Glutamatergic neuron (in vitro differentiated cells): ENCODE measurements at regions not wholly inside any gene's neighbourhood (a gene's known extent, or its start where the extent isn't known, plus 50 kb on each side); places are given as distances from the start of the nearest gene placed in this dataset.

ENCODE experiments used
- DNase-seq: peaks from one replicate; pipeline ENCODE4 v3.0.0; 2022
- H3K27ac Mint-ChIP-seq: one replicate; pipeline ENCODE4 v1.8.0; 2020; ENCODE audit warnings: mild to moderate bottlenecking, mixed read lengths, inconsistent platforms; ENCODE audit not compliant: unreplicated experiment
- H3K27me3 Mint-ChIP-seq: one replicate; pipeline ENCODE4 v1.8.0; 2020; ENCODE audit warnings: mild to moderate bottlenecking, moderate library complexity, mixed read lengths, inconsistent platforms; ENCODE audit not compliant: unreplicated experiment
- H3K36me3 Mint-ChIP-seq: one replicate; pipeline ENCODE4 v1.8.0; 2020; ENCODE audit warnings: mild to moderate bottlenecking, mixed read lengths, inconsistent platforms; ENCODE audit not compliant: unreplicated experiment
- H3K4me1 Mint-ChIP-seq: one replicate; pipeline ENCODE4 v1.8.0; 2020; ENCODE audit warnings: mild to moderate bottlenecking, low read depth, mixed read lengths, inconsistent platforms; ENCODE audit not compliant: unreplicated experiment
- H3K4me3 Mint-ChIP-seq: one replicate; pipeline ENCODE4 v1.8.0; 2020; ENCODE audit warnings: mild to moderate bottlenecking, mixed read lengths, inconsistent platforms; ENCODE audit not compliant: unreplicated experiment
- H3K9me3 Mint-ChIP-seq: one replicate; pipeline ENCODE4 v1.8.0; 2020; ENCODE audit warnings: mild to moderate bottlenecking, moderate library complexity, mixed read lengths, inconsistent platforms; ENCODE audit not compliant: unreplicated experiment
- TF ChIP-seq, protein P1 (sequence below): fragments of 200-600 bp; sonication (generic); IDR thresholded peaks from one replicate; pipeline ENCODE4 v1.5.0; 2021; ENCODE audit not compliant: partially characterized antibody, unreplicated experiment

DNA sequence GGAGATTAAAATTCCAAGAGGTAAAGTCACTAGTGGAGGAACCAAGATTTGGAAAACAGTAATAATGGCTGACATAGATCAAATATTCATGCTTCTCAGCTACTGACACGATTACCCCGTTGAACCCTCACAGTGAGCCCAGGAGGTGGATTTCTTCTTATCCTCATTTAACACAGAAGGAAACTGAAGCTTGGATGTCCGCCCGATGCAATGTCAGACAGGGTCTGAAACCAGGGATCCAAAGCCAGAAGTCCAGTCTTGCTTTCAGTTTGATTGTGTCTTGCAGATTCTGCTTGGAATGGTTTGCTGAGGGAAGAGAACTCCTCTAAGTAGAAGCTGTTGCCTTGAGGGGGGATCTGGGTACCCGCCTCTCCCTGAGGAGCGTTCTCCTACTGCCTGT, 404.7 kb downstream of the KCNRG start:
- no peak overlapping the region for H3K27ac Mint-ChIP-seq
- H3K4me3 Mint-ChIP-seq: no peak overlapping the region
- DNase-seq: no peak
- H3K9me3 Mint-ChIP-seq: peaks cover 2% of the 10 kb centered on the region
- peaks cover 6% of the 10 kb centered on the region for H3K36me3 Mint-ChIP-seq
- H3K4me1 Mint-ChIP-seq: peaks cover 14% of the 10 kb centered on the region
- TF ChIP-seq, protein P1, sequence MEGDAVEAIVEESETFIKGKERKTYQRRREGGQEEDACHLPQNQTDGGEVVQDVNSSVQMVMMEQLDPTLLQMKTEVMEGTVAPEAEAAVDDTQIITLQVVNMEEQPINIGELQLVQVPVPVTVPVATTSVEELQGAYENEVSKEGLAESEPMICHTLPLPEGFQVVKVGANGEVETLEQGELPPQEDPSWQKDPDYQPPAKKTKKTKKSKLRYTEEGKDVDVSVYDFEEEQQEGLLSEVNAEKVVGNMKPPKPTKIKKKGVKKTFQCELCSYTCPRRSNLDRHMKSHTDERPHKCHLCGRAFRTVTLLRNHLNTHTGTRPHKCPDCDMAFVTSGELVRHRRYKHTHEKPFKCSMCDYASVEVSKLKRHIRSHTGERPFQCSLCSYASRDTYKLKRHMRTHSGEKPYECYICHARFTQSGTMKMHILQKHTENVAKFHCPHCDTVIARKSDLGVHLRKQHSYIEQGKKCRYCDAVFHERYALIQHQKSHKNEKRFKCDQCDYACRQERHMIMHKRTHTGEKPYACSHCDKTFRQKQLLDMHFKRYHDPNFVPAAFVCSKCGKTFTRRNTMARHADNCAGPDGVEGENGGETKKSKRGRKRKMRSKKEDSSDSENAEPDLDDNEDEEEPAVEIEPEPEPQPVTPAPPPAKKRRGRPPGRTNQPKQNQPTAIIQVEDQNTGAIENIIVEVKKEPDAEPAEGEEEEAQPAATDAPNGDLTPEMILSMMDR: no peak
- H3K27me3 Mint-ChIP-seq: no peaks in the 10 kb centered on the region

DNA sequence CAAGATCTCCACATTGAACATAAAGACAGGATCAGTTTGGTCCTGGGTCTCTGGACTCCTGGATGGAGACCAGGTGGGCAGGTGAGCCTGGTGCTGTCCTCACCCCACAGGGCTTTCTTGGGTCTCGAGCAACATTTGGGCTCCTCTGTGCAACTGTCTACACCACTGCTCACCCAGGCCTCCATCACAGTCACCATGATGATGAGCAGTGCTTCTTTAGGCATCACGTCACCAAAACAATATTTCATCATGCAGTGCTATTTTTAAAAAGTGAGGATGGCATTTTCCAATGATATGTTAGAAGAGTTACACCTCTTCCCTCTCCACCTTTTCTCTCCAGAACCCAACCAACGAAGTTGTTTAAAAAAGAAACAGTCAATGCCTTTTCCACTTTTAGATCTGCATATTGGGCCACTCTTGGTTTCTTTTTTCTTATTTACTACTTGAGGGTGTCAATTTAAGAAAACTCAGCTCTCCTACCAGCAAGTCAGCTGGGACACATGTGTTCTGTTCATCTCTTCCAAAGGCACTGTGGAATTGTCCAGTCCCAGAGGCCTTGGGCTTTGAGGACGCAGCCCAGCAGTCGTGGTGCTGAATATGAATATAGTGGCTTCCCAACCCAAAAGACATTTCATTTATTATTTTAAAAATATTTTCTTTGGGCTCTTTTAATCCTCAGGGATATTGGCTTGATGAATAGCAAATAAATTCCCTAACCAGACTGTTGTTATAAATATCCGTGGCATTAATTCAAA, 405.7 kb downstream of the KCNRG start:
- DNase-seq: no peak
- no peak overlapping the region for H3K4me3 Mint-ChIP-seq
- H3K27me3 Mint-ChIP-seq: no peaks in the 10 kb centered on the region
- TF ChIP-seq, protein P1: no peak
- peaks cover 2% of the 10 kb centered on the region for H3K9me3 Mint-ChIP-seq
- H3K36me3 Mint-ChIP-seq: no peaks in the 10 kb centered on the region
- H3K4me1 Mint-ChIP-seq: peaks cover 14% of the 10 kb centered on the region
- no peak overlapping the region for H3K27ac Mint-ChIP-seq

DNA sequence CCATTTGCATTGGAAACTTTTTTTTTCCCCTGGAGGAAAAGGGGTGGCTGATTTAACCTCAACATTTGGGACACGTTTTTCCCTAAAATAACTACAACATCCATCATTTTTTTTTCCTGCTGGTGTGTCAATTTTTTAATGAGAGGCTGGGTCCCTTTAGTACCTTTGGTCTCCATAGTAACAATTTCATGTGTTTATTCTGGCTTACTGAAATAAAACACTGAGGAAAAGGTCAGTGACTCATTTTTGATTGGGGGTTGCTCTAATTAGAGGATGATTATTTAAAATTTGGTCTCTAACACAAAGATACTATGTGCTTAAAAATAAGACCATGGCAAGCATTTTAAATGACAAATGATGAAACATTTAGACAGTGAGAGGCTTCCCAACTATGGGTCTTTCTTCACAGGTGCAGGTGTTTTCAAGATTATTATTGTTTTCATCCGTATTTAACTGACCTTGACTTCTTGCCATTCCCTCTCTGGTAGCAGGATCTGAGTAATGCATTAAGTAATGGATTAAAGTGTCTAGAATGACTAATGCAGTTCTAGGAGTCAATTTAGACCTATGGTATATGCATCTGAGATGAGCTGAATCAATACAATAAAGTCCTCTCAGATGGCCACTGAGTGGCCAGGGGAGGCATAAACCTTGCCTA, 406.4 kb downstream of the KCNRG start:
- DNase-seq: no peak
- Mint-ChIP-seq H3K9me3 (peaks cover 2% of the 10 kb centered on the region), H3K4me3 (no peak overlapping the region), H3K4me1 (peaks cover 14% of the 10 kb centered on the region), H3K27me3 (no peaks in the 10 kb centered on the region), H3K27ac (no peak overlapping the region), H3K36me3 (no peaks in the 10 kb centered on the region)
- TF ChIP-seq, protein P1: no peak

DNA sequence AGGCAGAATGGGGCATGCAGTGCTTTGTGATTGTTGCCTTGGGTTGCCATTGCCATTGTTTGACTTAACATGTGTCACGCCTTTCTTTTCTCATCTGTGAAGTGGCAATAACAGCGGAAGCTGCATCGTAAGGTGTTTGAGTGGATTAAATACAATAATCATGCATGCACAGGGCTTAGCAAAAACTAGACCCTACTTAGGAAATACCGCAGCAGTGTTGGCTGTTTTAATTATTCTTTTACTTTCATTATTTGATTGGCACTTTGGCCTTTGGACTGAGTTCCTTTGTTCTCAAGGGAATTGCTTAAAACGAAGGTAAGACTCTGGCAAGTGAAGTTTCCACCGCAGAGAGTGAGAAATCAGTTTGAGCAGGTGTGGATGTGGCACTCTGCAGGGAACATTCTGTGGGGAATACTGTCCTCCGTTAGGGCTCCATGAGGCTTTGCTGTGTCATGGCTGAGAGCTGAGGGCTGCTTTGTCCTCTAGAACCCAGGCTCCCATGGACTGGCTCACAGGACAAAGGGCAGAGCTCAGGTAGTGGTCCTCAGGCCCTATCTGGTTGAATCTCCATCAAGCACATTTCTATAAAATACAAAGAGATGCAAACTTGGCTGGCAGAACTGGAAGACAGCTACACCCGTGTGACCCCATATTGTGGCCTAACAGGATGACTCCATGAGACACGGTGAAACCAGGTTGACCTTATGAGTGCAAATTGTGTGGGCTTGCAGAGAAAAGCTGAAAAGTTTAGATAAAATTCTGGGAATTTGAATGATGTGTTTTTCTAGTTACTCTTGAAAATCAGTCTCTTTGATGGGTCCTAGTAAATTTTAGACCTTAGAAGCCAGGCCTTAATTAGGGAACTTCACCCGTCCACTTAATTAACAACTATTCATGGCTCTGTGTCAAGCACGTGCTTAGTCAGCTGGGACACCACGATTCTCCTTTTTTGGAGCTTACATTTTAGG, 407.2 kb downstream of the KCNRG start:
- Mint-ChIP-seq H3K9me3 (no peaks in the 10 kb centered on the region), H3K27ac (no peak overlapping the region), H3K4me1 (peaks cover 14% of the 10 kb centered on the region), H3K27me3 (no peaks in the 10 kb centered on the region), H3K4me3 (no peak overlapping the region), H3K36me3 (peaks cover 4% of the 10 kb centered on the region)
- TF ChIP-seq, protein P1: no peak
- DNase-seq: no peak
